BJ (cell line): ENCODE measurements at regions not wholly inside any gene's neighbourhood (a gene's known extent, or its start where the extent isn't known, plus 50 kb on each side); places are given as distances from the start of the nearest gene placed in this dataset.
"Not testable (repeated sequence)": the region's sequence is repeated elsewhere in the genome, so short reads cannot be mapped to it uniquely, and the experiment has no call there.

Experiments
- CTCF ChIA-PET: fragments of 350-600 bp; formaldehyde crosslinking; extraction: SDS; loops from one replicate; lab custom pipeline; 2021; ENCODE audit warnings: antibody characterized with exemption, inconsistent platforms; lab: Yijun Ruan, JAX
- POLR2A ChIA-PET: fragments of 300-600 bp; sonication (Branson Sonifier 250); formaldehyde crosslinking; extraction: SDS; loops from one replicate; lab custom pipeline; 2021; ENCODE audit warnings: antibody characterized with exemption; lab: Charles Lee
- DNase-seq: peaks from one replicate; pipeline ENCODE4 v3.0.0-alpha.2; 2011; ENCODE audit warnings: low read depth
- H3K27me3 ChIP-seq: 2 replicates; pipeline ENCODE4 v1.6.0; 2011; ENCODE audit warnings: low read length; ENCODE audit not compliant: control insufficient read depth, insufficient read depth
- H3K36me3 ChIP-seq: 2 replicates; pipeline ENCODE4 v1.5.1; 2011; ENCODE audit warnings: low read length; ENCODE audit not compliant: control insufficient read depth, insufficient read depth
- H3K4me3 ChIP-seq: 2 replicates; pipeline ENCODE4 v1.5.1; 2011; ENCODE audit warnings: low read depth, mild to moderate bottlenecking, control low read depth, low read length
- TF ChIP-seq, protein P1 (sequence below): IDR thresholded peaks from 2 replicates; pipeline ENCODE4 v1.5.1; 2011; ENCODE audit warnings: low read depth, mild to moderate bottlenecking, control low read depth, inconsistent platforms, low read length, moderate library complexity; ENCODE audit not compliant: insufficient read depth

DNA sequence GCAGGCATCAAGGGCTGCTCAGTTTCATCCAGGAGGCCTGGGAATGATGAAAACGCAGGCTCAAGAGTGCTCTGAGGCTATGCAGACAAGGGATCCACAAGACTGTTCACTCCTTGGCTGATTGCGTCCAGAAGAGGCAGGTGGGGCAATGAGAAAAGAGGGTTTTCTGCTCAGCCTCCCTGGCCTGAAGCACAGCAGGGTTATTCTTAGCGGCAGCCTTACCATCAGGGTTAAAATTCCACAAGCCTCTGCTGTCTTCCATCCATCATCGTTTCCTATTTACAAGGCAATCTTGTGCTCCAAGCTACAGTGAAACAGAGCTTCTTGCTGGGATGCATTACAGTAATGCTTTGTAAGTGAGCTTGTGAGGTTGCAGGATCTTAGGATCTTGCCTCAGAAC is 129.4 kb upstream of the SHH start:
- POLR2A ChIA-PET, result no interaction called here
- Histone ChIP-seq H3K27me3 (no peaks in the 10 kb centered on the region), H3K4me3 (no peak overlapping the region), H3K36me3 (no peaks in the 10 kb centered on the region)
- TF ChIP-seq, protein P1, sequence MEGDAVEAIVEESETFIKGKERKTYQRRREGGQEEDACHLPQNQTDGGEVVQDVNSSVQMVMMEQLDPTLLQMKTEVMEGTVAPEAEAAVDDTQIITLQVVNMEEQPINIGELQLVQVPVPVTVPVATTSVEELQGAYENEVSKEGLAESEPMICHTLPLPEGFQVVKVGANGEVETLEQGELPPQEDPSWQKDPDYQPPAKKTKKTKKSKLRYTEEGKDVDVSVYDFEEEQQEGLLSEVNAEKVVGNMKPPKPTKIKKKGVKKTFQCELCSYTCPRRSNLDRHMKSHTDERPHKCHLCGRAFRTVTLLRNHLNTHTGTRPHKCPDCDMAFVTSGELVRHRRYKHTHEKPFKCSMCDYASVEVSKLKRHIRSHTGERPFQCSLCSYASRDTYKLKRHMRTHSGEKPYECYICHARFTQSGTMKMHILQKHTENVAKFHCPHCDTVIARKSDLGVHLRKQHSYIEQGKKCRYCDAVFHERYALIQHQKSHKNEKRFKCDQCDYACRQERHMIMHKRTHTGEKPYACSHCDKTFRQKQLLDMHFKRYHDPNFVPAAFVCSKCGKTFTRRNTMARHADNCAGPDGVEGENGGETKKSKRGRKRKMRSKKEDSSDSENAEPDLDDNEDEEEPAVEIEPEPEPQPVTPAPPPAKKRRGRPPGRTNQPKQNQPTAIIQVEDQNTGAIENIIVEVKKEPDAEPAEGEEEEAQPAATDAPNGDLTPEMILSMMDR, result no peak
- no peak for DNase-seq
- CTCF ChIA-PET, result no interaction called here

DNA sequence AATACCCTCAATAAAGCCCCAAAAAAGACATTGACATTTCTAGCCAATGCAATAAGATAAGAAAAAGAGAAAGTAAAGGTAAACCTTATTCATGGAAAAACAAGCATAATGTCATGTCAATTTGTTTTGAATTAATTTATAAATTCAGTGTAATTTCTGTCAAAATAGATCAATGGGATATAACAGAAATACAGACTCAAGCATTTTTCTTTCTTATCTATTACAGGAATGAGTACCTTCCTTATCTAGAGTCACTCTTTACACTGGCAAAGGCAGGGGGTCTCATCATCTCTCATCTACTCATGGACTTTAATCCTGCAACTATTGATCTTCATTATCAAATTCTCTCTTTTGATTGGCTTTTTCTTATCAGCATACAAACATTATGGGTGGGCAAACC is 127.1 kb upstream of the SHH start:
- Histone ChIP-seq H3K36me3 (no peaks in the 10 kb centered on the region), H3K4me3 (no peak overlapping the region), H3K27me3 (no peaks in the 10 kb centered on the region)
- ChIA-PET POLR2A (no interaction called here), CTCF (no interaction called here)
- no peak for DNase-seq
- TF ChIP-seq, protein P1, result no peak

DNA sequence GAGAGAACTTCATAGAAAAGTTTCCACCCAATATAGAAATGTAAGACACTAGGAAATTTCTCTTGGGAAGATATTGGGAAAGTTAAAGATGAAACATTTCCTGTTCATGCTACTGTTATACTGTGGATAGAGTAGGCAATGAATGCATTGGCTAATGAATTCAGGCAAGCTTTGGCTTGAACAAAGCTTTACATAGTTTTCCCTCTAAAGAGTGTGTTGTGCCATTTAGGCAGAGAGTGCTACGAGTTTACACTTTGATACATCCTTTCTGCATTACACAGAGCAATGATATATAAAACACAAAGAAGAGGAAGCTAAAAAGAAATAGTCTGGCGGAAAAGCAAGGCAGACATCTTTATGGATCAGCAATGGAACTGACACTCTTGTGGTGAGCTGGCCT is 125.9 kb upstream of the SHH start:
- H3K36me3 ChIP-seq, result no peaks in the 10 kb centered on the region
- ChIA-PET CTCF (no interaction called here), POLR2A (no interaction called here)
- DNase-seq, result no peak
- H3K4me3 ChIP-seq, result no peak overlapping the region
- TF ChIP-seq, protein P1, result no peak
- H3K27me3 ChIP-seq, result no peaks in the 10 kb centered on the region

DNA sequence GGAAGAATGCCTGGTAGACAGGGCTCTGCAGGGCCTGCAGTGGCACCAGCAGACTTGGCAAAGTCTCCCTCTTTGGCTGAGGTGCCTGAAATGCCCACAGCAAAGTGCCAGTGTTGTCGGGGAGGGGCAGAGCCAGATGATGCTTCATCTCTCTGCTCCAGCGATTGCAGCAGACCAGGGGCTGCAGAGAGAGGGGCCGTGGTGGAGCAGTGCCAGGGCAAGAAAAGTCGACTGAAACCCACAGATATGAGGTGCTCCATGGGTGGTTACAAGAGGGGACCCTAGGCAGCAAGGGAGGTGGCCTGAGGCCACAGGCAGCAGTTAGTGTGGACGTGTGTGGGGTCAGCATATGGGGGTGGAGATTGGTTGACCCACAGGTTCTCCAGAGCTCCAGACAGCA is 123.5 kb upstream of the SHH start:
- H3K36me3 ChIP-seq, result no peaks in the 10 kb centered on the region
- H3K4me3 ChIP-seq, result no peak overlapping the region
- no peaks in the 10 kb centered on the region for H3K27me3 ChIP-seq
- TF ChIP-seq, protein P1, result no peak
- no peak for DNase-seq
- ChIA-PET CTCF (no interaction called here), POLR2A (no interaction called here)

DNA sequence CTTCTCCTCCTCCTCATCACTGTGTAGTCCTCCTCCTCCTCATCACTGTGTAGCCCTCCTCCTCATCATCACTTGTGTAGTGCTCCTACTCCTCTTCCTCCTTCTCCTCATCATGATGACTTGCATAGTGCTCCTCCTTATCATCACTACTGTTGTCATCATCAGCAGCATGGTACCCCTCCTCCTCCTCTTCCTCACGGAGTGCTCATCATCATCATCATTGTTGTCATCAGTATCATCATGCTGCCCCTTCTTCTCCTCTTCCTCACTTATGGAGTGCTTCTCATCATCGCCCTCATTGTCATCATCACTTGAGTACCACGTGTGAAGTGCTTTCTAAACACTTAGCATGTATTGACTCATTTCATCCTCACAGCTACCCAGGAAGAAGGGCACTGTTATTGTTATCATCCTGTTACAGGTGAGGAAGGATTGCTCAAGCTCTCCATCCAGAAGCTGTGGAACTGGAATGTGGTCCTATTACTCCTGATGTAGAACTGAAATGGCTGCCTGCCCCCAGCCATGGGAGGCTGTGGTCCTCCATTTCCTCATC is 122.8 kb upstream of the SHH start:
- ChIA-PET POLR2A (no interaction called here), CTCF (no interaction called here)
- Histone ChIP-seq H3K36me3 (no peaks in the 10 kb centered on the region), H3K4me3 (no peak overlapping the region), H3K27me3 (no peaks in the 10 kb centered on the region)
- no peak for DNase-seq
- TF ChIP-seq, protein P1, result no peak

DNA sequence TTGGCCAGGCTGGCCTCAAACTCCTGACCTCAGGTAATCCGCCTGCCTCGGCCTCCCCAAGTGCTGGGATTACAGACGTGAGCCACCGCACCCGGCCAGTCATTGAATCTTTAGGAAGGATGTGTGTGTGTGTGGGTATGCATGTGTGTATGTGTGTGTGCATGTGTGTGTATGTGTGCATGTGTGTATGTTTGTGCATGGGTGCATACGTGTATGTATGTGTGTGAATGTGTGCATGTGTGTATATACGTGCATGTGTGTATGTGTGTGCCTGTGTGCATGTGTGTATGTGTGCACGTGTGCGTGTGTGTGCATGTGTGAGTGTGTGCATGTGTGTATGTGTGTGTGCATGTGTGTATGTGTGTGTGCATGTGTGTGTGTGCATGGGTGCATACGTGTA is 120.1 kb upstream of the SHH start:
- CTCF ChIA-PET, POLR2A ChIA-PET, H3K36me3 ChIP-seq, H3K27me3 ChIP-seq, H3K4me3 ChIP-seq, DNase-seq: not testable (repeated sequence)
